Endothelial cell of umbilical vein (primary cell): ENCODE measurements at regions not wholly inside any gene's neighbourhood (a gene's known extent, or its start where the extent isn't known, plus 50 kb on each side); places are given as distances from the start of the nearest gene placed in this dataset.

Source experiments
- BruUV-seq: library from RNA; stranded (reverse); fragments of 400-500 nt; replicated peaks from 2 replicates; lab custom pipeline; 2021; lab: Mats Ljungman, UMichigan
- CTCF ChIA-PET: fragments of 300-600, 350-600 bp; sonication (Branson Sonifier 250); formaldehyde crosslinking; loops from one replicate; lab custom pipeline; 2021; ENCODE audit warnings: antibody characterized with exemption, inconsistent platforms; lab: Charles Lee
- POLR2A ChIA-PET: fragments of 300-600, 350-600 bp; sonication (Branson Sonifier 250); formaldehyde crosslinking; loops from one replicate; lab custom pipeline; 2021; ENCODE audit warnings: antibody characterized with exemption, inconsistent platforms; lab: Charles Lee
- DNase-seq: peaks from one replicate; pipeline ENCODE4 v3.0.0-alpha.2; 2011; ENCODE audit warnings: low read depth, low spot score
- FAIRE-seq: peaks from 2 replicates; lab custom pipeline; 2011; peaks lifted over from hg19 to GRCh38; lab: Jason Lieb, UNC
- H2AFZ ChIP-seq: 2 replicates; pipeline ENCODE4 v1.6.0; 2012; ENCODE audit warnings: low read depth, low read length, control low read depth, inconsistent platforms
- H3K27ac ChIP-seq: 2 replicates; pipeline ENCODE4 v1.5.1; 2011; ENCODE audit warnings: low read depth, mild to moderate bottlenecking, control low read depth, low read length, moderate library complexity; ENCODE audit not compliant: insufficient read depth
- H3K27me3 ChIP-seq, 2 experiments: 2 replicates each; pipeline versions ENCODE4 v1.6.0 to v1.6.1; 2011; ENCODE audit warnings: low read length in 2 of 2, mixed read lengths in 1 of 2; ENCODE audit not compliant: control insufficient read depth in 2 of 2, insufficient read depth in 2 of 2
- H3K36me3 ChIP-seq, 2 experiments: 2 replicates in 1 of 2; 3 replicates in 1 of 2; pipeline ENCODE4 v1.5.1; 2011; ENCODE audit warnings: low read length in 2 of 2, mild to moderate bottlenecking in 1 of 2, moderate library complexity in 1 of 2; ENCODE audit not compliant: control insufficient read depth in 2 of 2, insufficient read depth in 2 of 2; ENCODE audit errors: extremely low read depth in 1 of 2
- H3K4me1 ChIP-seq: 3 replicates; pipeline ENCODE4 v1.5.1; 2011; ENCODE audit warnings: mild to moderate bottlenecking, low read length; ENCODE audit not compliant: control insufficient read depth, insufficient read depth; ENCODE audit errors: extremely low read depth
- H3K4me2 ChIP-seq: 2 replicates; pipeline ENCODE4 v1.6.1; 2011; ENCODE audit warnings: low read length, control low read depth, mixed read lengths; ENCODE audit not compliant: insufficient read depth
- H3K4me3 ChIP-seq, 3 experiments: fragments of 200-600 bp in 1 of 3; sonication (generic), shearing (Covaris generic) in 1 of 3; replicated peaks in 1 of 3; 2 replicates each; pipeline ENCODE4 v1.5.1; 2011 to 2016; ENCODE audit warnings: control low read depth in 3 of 3, low read length in 3 of 3, mild to moderate bottlenecking in 2 of 3, inconsistent platforms in 1 of 3, low read depth in 1 of 3, moderate library complexity in 1 of 3; ENCODE audit not compliant: insufficient read depth in 1 of 3
- H3K79me2 ChIP-seq: 2 replicates; pipeline ENCODE4 v1.6.0; 2012; ENCODE audit warnings: low read length, inconsistent platforms; ENCODE audit not compliant: control insufficient read depth, insufficient read depth
- H3K9ac ChIP-seq: replicated peaks from 2 replicates; pipeline ENCODE3; 2011; ENCODE audit warnings: low read length, control low read depth; ENCODE audit not compliant: insufficient read depth; ENCODE audit errors: extremely low read depth
- H3K9me1 ChIP-seq: replicated peaks from 3 replicates; pipeline ENCODE4 v1.6.0; 2011; ENCODE audit warnings: mild to moderate bottlenecking, low read length; ENCODE audit not compliant: control insufficient read depth, insufficient read depth; ENCODE audit errors: extremely low read depth
- H3K9me3 ChIP-seq: replicated peaks from 2 replicates; pipeline ENCODE4 v1.5.1; 2012; ENCODE audit warnings: low read length, inconsistent platforms; ENCODE audit not compliant: control insufficient read depth, insufficient read depth
- H4K20me1 ChIP-seq: replicated peaks from 2 replicates; pipeline ENCODE3; 2011; ENCODE audit warnings: mild to moderate bottlenecking, low read length; ENCODE audit not compliant: control insufficient read depth, insufficient read depth; ENCODE audit errors: extremely low read depth
- GATA2 ChIP-seq: IDR thresholded peaks from 2 replicates; pipeline ENCODE4 v1.7.0; 2011; ENCODE audit warnings: low read depth, mild to moderate bottlenecking, moderate library complexity, mixed read lengths, low read length; ENCODE audit not compliant: insufficient read length, insufficient read depth
- JUN ChIP-seq: IDR thresholded peaks from 2 replicates; pipeline ENCODE4 v1.6.1; 2011; ENCODE audit warnings: borderline replicate concordance, low read depth; ENCODE audit not compliant: insufficient read length, insufficient read depth
- MAX ChIP-seq: IDR thresholded peaks from 2 replicates; pipeline ENCODE4 v1.6.1; 2011; ENCODE audit not compliant: insufficient read depth, insufficient read length
- dilution Hi-C: fragments of 300-500 bp; cut with MboI; formaldehyde crosslinking; loops from one replicate; pipeline ENCODE4 v1.15.0; 2019; ENCODE audit warnings: low sequenced_read_pairs; ENCODE audit not compliant: extremely low pct_ligation_motif_present
- intact Hi-C: fragments of 100-400 bp; cut with micrococcal nuclease; formaldehyde crosslinking; loops from one replicate; pipeline ENCODE4 v1.10.0; 2022
- TF ChIP-seq, protein P1 (sequence below), 2 donors: IDR thresholded peaks; 1 replicate in 1 of 2; 2 replicates in 1 of 2; pipeline ENCODE4 v1.5.1; 2011; ENCODE audit warnings: low read length in 2 of 2, mild to moderate bottlenecking in 2 of 2, moderate library complexity in 2 of 2, control low read depth in 1 of 2, inconsistent platforms in 1 of 2, low read depth in 1 of 2; ENCODE audit not compliant: insufficient read depth in 1 of 2; ENCODE audit errors: extremely low read depth in 1 of 2

GRCh38 chr1:102239247-102239646, 242.5 kb upstream of the OLFM3 start:
- no peaks in the 10 kb centered on the region for H4K20me1 ChIP-seq
- FAIRE-seq = no peak
- TF ChIP-seq GATA2 (no peak), JUN (no peak)
- TF ChIP-seq, protein P1, sequence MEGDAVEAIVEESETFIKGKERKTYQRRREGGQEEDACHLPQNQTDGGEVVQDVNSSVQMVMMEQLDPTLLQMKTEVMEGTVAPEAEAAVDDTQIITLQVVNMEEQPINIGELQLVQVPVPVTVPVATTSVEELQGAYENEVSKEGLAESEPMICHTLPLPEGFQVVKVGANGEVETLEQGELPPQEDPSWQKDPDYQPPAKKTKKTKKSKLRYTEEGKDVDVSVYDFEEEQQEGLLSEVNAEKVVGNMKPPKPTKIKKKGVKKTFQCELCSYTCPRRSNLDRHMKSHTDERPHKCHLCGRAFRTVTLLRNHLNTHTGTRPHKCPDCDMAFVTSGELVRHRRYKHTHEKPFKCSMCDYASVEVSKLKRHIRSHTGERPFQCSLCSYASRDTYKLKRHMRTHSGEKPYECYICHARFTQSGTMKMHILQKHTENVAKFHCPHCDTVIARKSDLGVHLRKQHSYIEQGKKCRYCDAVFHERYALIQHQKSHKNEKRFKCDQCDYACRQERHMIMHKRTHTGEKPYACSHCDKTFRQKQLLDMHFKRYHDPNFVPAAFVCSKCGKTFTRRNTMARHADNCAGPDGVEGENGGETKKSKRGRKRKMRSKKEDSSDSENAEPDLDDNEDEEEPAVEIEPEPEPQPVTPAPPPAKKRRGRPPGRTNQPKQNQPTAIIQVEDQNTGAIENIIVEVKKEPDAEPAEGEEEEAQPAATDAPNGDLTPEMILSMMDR (IDR thresholded peaks at IDR 0.05; ENCODE audit: extremely low read depth in 1 of 2, insufficient read depth in 1 of 2, low read depth in 1 of 2, low read length in 2 of 2) = no peak
- no peaks in the 10 kb centered on the region for H3K79me2 ChIP-seq
- no peak overlapping the region for H3K4me3 ChIP-seq
- intact Hi-C loops (no loop called here), dilution Hi-C loops (no loop called here)
- CTCF ChIA-PET = no interaction called here
- no peak for DNase-seq
- no peaks in the 10 kb centered on the region for H3K27me3 ChIP-seq
- POLR2A ChIA-PET = no interaction called here
- H3K9ac ChIP-seq = no peak overlapping the region
- no peak overlapping the region for H3K4me2 ChIP-seq
- H3K36me3 ChIP-seq = no peaks in the 10 kb centered on the region
- H3K4me1 ChIP-seq = no peaks in the 10 kb centered on the region
- no peaks in the 10 kb centered on the region for H3K9me1 ChIP-seq
- no peak overlapping the region for H3K27ac ChIP-seq
- no peak overlapping the region for H2AFZ ChIP-seq
- no TSS peak for BruUV-seq
- no peaks in the 10 kb centered on the region for H3K9me3 ChIP-seq

- dilution Hi-C loops (no loop called here), intact Hi-C loops (no loop called here)
- Histone ChIP-seq H3K9me3 (no peaks in the 10 kb centered on the region), H3K27me3 (no peaks in the 10 kb centered on the region), H3K4me1 (no peaks in the 10 kb centered on the region), H3K79me2 (no peaks in the 10 kb centered on the region), H3K4me3 (no peak overlapping the region), H3K27ac (no peak overlapping the region), H3K9me1 (no peaks in the 10 kb centered on the region), H4K20me1 (no peaks in the 10 kb centered on the region), H3K9ac (no peak overlapping the region), H2AFZ (no peak overlapping the region), H3K36me3 (no peaks in the 10 kb centered on the region), H3K4me2 (no peak overlapping the region)
- BruUV-seq = no TSS peak
- no peak for FAIRE-seq
- POLR2A ChIA-PET = no interaction called here
- no peak for TF ChIP-seq MAX
- no peak for TF ChIP-seq GATA2
- TF ChIP-seq JUN = no peak
- DNase-seq = no peak
- CTCF ChIA-PET = no interaction called here
Measured at GRCh38 chr1:102234753-102235359, 238.1 kb upstream of the OLFM3 start.
